ENCODE measurements at regions not wholly inside any gene's neighbourhood (a gene's known extent, or its start where the extent isn't known, plus 50 kb on each side); places are given as distances from the start of the nearest gene placed in this dataset.

DNA sequence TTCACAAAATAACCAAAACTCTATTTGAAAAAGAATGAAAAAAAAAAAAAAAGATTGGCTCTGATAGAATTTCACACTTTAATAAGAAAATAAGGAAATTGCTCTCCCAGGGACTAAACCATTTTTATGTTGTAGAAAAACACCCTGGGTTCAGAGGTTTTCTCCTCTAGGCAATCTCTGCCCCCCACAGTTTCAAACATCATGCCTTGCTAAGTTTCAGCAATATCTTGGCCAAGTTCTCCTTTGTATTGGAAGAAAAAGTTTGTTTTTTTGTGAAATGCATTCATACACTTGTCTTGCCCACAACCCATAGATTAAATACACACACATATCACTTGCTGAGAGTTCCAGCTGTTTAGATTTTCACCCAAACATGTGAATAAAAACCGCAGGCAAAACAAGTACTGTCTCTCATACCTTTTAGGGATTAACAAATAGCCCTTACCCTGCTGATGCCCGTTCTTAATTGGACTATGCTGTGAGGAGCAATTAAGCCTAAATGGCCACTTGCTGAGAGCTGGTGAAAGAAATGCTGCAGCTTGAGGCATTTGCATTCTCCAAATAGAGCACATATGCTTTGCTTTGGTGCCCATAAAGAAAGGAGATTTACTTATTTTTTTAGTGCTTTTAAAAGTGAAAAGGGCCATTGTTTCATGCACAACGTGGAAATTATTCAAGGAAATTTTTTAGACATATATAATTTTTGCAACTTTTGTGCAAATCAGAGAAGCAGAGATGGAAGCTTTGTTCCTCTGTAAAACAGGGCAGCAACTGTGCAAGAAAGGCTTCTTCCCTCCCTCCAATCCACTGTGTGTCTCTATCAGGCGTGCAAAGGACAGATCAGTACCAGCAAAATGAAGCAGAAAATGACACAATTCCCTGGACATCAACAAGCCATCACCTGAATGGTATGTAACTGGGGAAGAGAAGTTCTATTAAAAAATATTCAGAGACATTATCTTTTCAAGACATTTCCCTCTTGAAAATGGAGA is 262.4 kb upstream of the KIF2A start:
- TF ChIP-seq, protein P1, sequence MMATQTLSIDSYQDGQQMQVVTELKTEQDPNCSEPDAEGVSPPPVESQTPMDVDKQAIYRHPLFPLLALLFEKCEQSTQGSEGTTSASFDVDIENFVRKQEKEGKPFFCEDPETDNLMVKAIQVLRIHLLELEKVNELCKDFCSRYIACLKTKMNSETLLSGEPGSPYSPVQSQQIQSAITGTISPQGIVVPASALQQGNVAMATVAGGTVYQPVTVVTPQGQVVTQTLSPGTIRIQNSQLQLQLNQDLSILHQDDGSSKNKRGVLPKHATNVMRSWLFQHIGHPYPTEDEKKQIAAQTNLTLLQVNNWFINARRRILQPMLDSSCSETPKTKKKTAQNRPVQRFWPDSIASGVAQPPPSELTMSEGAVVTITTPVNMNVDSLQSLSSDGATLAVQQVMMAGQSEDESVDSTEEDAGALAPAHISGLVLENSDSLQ (IDR thresholded peaks at IDR 0.05), result no peak
- TF ChIP-seq SP1 (IDR thresholded peaks at IDR 0.05) (no peak), HDGF (IDR thresholded peaks at IDR 0.05; ENCODE audit: borderline replicate concordance) (no peak), BHLHE40 (IDR thresholded peaks at IDR 0.05; ENCODE audit: borderline replicate concordance) (no peak), LEF1 (IDR thresholded peaks at IDR 0.05; ENCODE audit: borderline replicate concordance) (no peak), ELF4 (IDR thresholded peaks at IDR 0.05) (no peak), FOXK2 (IDR thresholded peaks at IDR 0.05) (no peak), L3MBTL2 (conservative IDR thresholded peaks at IDR 0.05) (no peak), SUZ12 (IDR thresholded peaks at IDR 0.05) (no peak), NFRKB (IDR thresholded peaks at IDR 0.05) (no peak), ARNT (IDR thresholded peaks at IDR 0.05) (no peak), ZNF384 (IDR thresholded peaks at IDR 0.05) (no peak), TARDBP (IDR thresholded peaks at IDR 0.05) (no peak)
- no peak for DNase-seq (ENCODE audit: extremely low spot score)
- POLR2A ChIA-PET, result no interaction called here
- CTCF ChIA-PET, result no interaction called here

DNA sequence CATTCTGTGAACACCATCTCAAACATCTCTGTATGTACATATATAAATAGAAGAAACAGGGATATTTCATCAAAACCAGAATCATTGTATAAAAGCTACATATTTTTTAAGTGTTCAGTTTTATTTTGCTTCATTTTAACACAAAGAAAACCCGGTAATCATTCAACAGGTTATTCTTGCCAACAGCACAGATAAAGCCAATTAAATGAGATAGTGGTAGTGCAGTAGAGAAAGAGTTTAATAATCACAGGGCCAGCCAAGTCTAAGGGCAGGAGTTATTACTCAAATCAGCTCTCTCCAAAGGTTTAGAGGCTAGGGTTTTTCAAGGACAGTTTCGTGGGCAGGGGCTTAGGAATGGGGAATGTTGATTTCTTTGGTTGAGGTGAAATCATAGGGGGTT is 261.0 kb upstream of the KIF2A start:
- POLR2A ChIA-PET, result no interaction called here

DNA sequence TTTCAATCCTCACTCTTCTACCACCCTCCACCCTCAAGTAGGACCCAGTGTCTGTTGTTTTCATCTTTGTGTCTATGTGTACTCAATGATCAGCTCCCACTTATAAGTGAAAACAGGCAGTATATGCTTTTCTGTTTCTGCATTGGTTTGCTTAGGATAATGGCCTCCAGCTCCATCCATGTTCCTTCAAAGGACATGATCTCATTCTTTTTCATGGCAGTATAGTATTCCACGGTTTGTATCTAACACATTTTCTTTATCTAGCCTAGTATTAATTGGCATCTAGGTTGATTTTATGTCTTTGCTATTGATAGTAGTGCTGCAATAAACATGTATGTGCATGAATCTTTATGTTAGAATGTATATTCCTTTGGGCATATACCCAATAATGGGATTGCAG is 259.8 kb upstream of the KIF2A start:
- no peak for DNase-seq (ENCODE audit: extremely low spot score)
- ChIA-PET CTCF (no interaction called here), POLR2A (no interaction called here)
- TF ChIP-seq CTBP1 (IDR thresholded peaks at IDR 0.05; ENCODE audit: borderline replicate concordance), result no peak
- TF ChIP-seq BHLHE40 (IDR thresholded peaks at IDR 0.05; ENCODE audit: borderline replicate concordance), result no peak
- TF ChIP-seq SUZ12 (IDR thresholded peaks at IDR 0.05), result no peak
- no peak for TF ChIP-seq ZNF384 (IDR thresholded peaks at IDR 0.05)
- no peak for TF ChIP-seq FOXK2 (IDR thresholded peaks at IDR 0.05)
- TF ChIP-seq, protein P1 (IDR thresholded peaks at IDR 0.05), result no peak
- no peak for TF ChIP-seq ARNT (IDR thresholded peaks at IDR 0.05)
- TF ChIP-seq L3MBTL2 (conservative IDR thresholded peaks at IDR 0.05), result no peak
- TF ChIP-seq LEF1 (IDR thresholded peaks at IDR 0.05; ENCODE audit: borderline replicate concordance), result no peak
- TF ChIP-seq FOXM1 (IDR thresholded peaks at IDR 0.05; ENCODE audit: borderline replicate concordance), result no peak
- no peak for TF ChIP-seq TARDBP (IDR thresholded peaks at IDR 0.05)
- TF ChIP-seq SP1 (IDR thresholded peaks at IDR 0.05), result no peak
- TF ChIP-seq HDGF (IDR thresholded peaks at IDR 0.05; ENCODE audit: borderline replicate concordance), result no peak
- TF ChIP-seq FOXA1 (IDR thresholded peaks at IDR 0.05), result no peak
- TF ChIP-seq ELF4 (IDR thresholded peaks at IDR 0.05), result no peak
- TF ChIP-seq NFRKB (IDR thresholded peaks at IDR 0.05), result no peak

More for the DNA sequence above, 261.0 kb upstream of the KIF2A start:
- DNase-seq (ENCODE audit: extremely low spot score), result no peak
- TF ChIP-seq ARNT (IDR thresholded peaks at IDR 0.05), result no peak
- no peak for TF ChIP-seq SUZ12 (IDR thresholded peaks at IDR 0.05)
- CTCF ChIA-PET, result no interaction called here

DNA sequence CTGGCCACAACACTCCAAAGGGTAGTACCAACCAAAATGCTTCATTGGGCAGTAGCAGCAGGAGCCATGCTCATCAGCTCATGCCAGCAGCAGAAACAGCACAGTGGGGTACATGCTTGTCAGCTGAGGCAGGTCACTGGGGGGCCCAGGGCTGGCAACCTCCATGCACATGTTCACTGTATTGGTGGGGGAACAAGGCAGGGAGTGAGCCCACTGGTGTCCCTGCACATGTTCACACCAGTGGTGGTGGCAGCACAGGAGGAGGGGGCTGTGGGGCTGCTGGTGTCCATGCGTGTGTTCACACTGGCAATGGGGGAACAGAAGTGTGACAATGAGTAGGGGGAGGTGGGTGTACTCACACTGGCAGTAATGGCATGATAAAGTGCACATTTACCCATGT is 254.3 kb upstream of the KIF2A start:
- CTCF ChIA-PET, result no interaction called here
- no peak for TF ChIP-seq ARNT (IDR thresholded peaks at IDR 0.05)
- no peak for DNase-seq (ENCODE audit: extremely low spot score)
- POLR2A ChIA-PET, result no interaction called here

DNA sequence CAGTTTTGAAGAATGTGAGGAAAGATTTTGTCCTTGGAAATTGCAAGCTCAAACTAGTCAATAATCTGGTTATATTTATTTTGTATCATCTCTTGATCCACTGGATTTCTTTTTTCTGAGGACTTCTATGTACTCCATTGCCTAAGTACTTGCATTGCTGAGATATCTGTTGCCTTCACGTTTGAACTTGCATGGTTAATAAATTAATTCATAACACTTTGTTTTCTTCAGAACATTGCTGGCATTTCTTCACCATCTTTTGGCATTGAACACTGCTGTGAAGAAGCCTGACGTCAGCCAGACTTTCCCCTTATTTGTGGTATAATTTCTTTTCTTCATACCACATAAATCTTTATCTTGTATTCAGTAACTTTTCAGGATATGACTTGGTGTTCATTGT is 246.0 kb upstream of the KIF2A start:
- ChIA-PET POLR2A (no interaction called here), CTCF (no interaction called here)
- TF ChIP-seq FOXK2 (IDR thresholded peaks at IDR 0.05), result no peak
- TF ChIP-seq, protein P1 (IDR thresholded peaks at IDR 0.05), result no peak
- no peak for TF ChIP-seq FOXM1 (IDR thresholded peaks at IDR 0.05; ENCODE audit: borderline replicate concordance)
- no peak for TF ChIP-seq LEF1 (IDR thresholded peaks at IDR 0.05; ENCODE audit: borderline replicate concordance)
- no peak for TF ChIP-seq SP1 (IDR thresholded peaks at IDR 0.05)
- no peak for TF ChIP-seq L3MBTL2 (conservative IDR thresholded peaks at IDR 0.05)
- TF ChIP-seq BHLHE40 (IDR thresholded peaks at IDR 0.05; ENCODE audit: borderline replicate concordance), result no peak
- TF ChIP-seq NFRKB (IDR thresholded peaks at IDR 0.05), result no peak
- DNase-seq (ENCODE audit: extremely low spot score), result no peak

DNA sequence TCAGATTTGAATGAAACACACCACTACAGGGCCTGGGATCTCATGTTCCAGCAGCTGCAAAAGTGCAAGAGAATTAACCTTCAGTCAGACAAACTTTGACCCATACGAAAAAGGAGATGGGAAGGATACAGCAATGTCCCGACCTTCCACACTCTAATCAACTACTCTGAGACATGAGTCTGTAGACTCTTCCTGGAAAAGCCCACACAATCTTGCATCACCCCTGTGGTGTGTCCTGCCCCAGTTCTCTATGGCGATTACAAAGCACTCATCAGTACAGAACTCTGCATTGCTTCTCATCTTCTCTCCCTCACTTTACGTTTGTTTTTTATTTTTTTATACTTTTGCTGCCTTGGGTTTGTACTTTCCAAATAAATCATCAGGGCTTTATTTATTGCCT is 241.0 kb upstream of the KIF2A start:
- no peak for TF ChIP-seq SUZ12 (IDR thresholded peaks at IDR 0.05)
- CTCF ChIA-PET, result no interaction called here
- POLR2A ChIA-PET, result no interaction called here
- no peak for DNase-seq (ENCODE audit: extremely low spot score)

DNA sequence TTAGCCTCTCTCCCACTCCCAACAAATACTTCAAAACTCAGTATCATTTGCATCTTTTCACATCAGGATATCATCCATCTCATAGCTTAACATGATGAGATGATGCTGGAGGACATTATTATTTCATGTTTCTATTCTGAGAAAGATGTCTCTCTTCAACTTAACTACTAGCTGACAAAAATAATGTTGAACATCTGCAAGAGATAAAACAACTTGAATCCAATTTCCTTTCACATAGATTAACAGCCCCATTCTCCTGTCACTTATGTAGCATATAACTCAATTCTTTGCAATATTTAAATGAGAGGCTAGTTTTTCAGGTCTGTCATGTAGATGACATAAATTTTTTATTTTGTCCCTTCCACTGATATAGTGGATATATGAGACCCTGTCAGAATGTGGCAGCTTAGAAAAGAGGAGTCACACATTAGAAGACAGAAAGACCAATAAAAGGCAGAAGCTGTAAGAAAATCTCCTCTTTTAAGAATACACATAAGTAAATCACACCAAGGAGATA is 239.2 kb upstream of the KIF2A start:
- POLR2A ChIA-PET, result no interaction called here
- CTCF ChIA-PET, result no interaction called here
- DNase-seq (ENCODE audit: extremely low spot score), result no peak
- no peak for TF ChIP-seq HDGF (IDR thresholded peaks at IDR 0.05; ENCODE audit: borderline replicate concordance)
- no peak for TF ChIP-seq FOXM1 (IDR thresholded peaks at IDR 0.05; ENCODE audit: borderline replicate concordance)
- no peak for TF ChIP-seq FOXA1 (IDR thresholded peaks at IDR 0.05)
- no peak for TF ChIP-seq L3MBTL2 (conservative IDR thresholded peaks at IDR 0.05)
- TF ChIP-seq LEF1 (IDR thresholded peaks at IDR 0.05; ENCODE audit: borderline replicate concordance), result no peak
- no peak for TF ChIP-seq NFRKB (IDR thresholded peaks at IDR 0.05)
- no peak for TF ChIP-seq BHLHE40 (IDR thresholded peaks at IDR 0.05; ENCODE audit: borderline replicate concordance)
